IMR-90 (cell line): ENCODE measurements at regions not wholly inside any gene's neighbourhood (a gene's known extent, or its start where the extent isn't known, plus 50 kb on each side); places are given as distances from the start of the nearest gene placed in this dataset.

Source experiments
- ATAC-seq: fragments of 200-7000 bp; cut with Tn5 transposase; 2 replicates; pipeline ENCODE4 v1.9.1; 2020; ENCODE audit warnings: low read depth, mild to moderate bottlenecking, moderate library complexity
- BruUV-seq: library from RNA; stranded (reverse); fragments of 400-500 nt; replicated peaks from 2 replicates; lab custom pipeline; 2021; lab: Mats Ljungman, UMichigan
- CTCF ChIA-PET: fragments of 300-600 bp; formaldehyde crosslinking; extraction: SDS; loops from one replicate; lab custom pipeline; 2021; ENCODE audit warnings: antibody characterized with exemption; lab: Yijun Ruan, JAX
- POLR2A ChIA-PET: fragments of 300-600 bp; sonication (Branson Sonifier 250); formaldehyde crosslinking; loops from one replicate; lab custom pipeline; 2022; ENCODE audit warnings: antibody characterized with exemption; ENCODE audit not compliant: unreplicated experiment; lab: Charles Lee
- DNase-seq: peaks from one replicate; pipeline ENCODE4 v3.0.0; 2013
- H2AFZ ChIP-seq: replicated peaks from 2 replicates; pipeline ENCODE3; 2013; ENCODE audit warnings: low read length, mild to moderate bottlenecking; ENCODE audit not compliant: poor library complexity
- H2AK5ac ChIP-seq: 2 replicates; pipeline ENCODE4 v1.6.1; 2013; ENCODE audit warnings: low read depth, low read length, inconsistent platforms
- H2AK9ac ChIP-seq: replicated peaks from 2 replicates; pipeline ENCODE3; 2013; ENCODE audit warnings: mild to moderate bottlenecking, low read depth, low read length, moderate library complexity; ENCODE audit not compliant: poor library complexity
- H2BK120ac ChIP-seq: 2 replicates; pipeline ENCODE4 v1.6.1; 2013; ENCODE audit warnings: low read depth, low read length, inconsistent platforms
- H2BK15ac ChIP-seq: 3 replicates; pipeline ENCODE4 v1.6.1; 2013; ENCODE audit warnings: low read depth, low read length, inconsistent platforms
- H2BK20ac ChIP-seq: 2 replicates; pipeline ENCODE4 v1.6.1; 2013; ENCODE audit warnings: low read depth, mild to moderate bottlenecking, inconsistent platforms, low read length, moderate library complexity
- H2BK5ac ChIP-seq: 2 replicates; pipeline ENCODE4 v1.6.1; 2013; ENCODE audit warnings: mild to moderate bottlenecking, low read depth, low read length, inconsistent platforms; ENCODE audit not compliant: poor library complexity, severe bottlenecking
- H3K14ac ChIP-seq: replicated peaks from 2 replicates; pipeline ENCODE4 v1.6.1; 2013; ENCODE audit warnings: low read depth, low read length, inconsistent platforms
- H3K18ac ChIP-seq: 2 replicates; pipeline ENCODE4 v1.6.1; 2013; ENCODE audit warnings: low read depth, low read length, control low read depth
- H3K23ac ChIP-seq: 2 replicates; pipeline ENCODE4 v1.6.1; 2013; ENCODE audit warnings: low read depth, low read length, inconsistent platforms
- H3K27ac ChIP-seq: 2 replicates; pipeline ENCODE4 v1.5.1; 2013; ENCODE audit warnings: mild to moderate bottlenecking, control low read depth, low read length; ENCODE audit not compliant: insufficient read depth
- H3K27me3 ChIP-seq: 2 replicates; pipeline ENCODE4 v1.6.1; 2013; ENCODE audit warnings: low read length; ENCODE audit not compliant: control insufficient read depth, insufficient read depth
- H3K36me3 ChIP-seq: 2 replicates; pipeline ENCODE4 v1.6.1; 2013; ENCODE audit warnings: low read length, mixed read lengths; ENCODE audit not compliant: control insufficient read depth, insufficient read depth
- H3K4ac ChIP-seq: 2 replicates; pipeline ENCODE4 v1.6.1; 2013; ENCODE audit warnings: low read depth, low read length, inconsistent platforms
- H3K4me1 ChIP-seq: 2 replicates; pipeline ENCODE4 v1.6.1; 2013; ENCODE audit warnings: low read length, mixed read lengths; ENCODE audit not compliant: control insufficient read depth, insufficient read depth
- H3K4me2 ChIP-seq: 2 replicates; pipeline ENCODE4 v1.6.1; 2013; ENCODE audit warnings: low read depth, mild to moderate bottlenecking, control low read depth, low read length, moderate library complexity
- H3K4me3 ChIP-seq: 2 replicates; pipeline ENCODE4 v1.5.1; 2013; ENCODE audit warnings: low read depth, mild to moderate bottlenecking, control low read depth, low read length, moderate library complexity; ENCODE audit not compliant: insufficient read depth
- H3K56ac ChIP-seq: 2 replicates; pipeline ENCODE4 v1.6.1; 2013; ENCODE audit warnings: low read length, inconsistent platforms; ENCODE audit not compliant: insufficient read depth; ENCODE audit errors: extremely low read depth
- H3K79me1 ChIP-seq, 2 experiments: 2 replicates each; pipeline ENCODE4 v1.6.1; 2013; ENCODE audit warnings: low read length in 2 of 2, inconsistent platforms in 1 of 2, low read depth in 1 of 2
- H3K9ac ChIP-seq: 2 replicates; pipeline ENCODE4 v1.6.1; 2013; ENCODE audit warnings: low read depth, low read length, control low read depth
- H3K9me1 ChIP-seq: 2 replicates; pipeline ENCODE4 v1.6.1; 2013; ENCODE audit warnings: low read length, inconsistent platforms; ENCODE audit not compliant: insufficient read depth
- H3K9me3 ChIP-seq: 2 replicates; pipeline ENCODE4 v1.6.1; 2013; ENCODE audit warnings: low read length; ENCODE audit not compliant: control insufficient read depth, insufficient read depth
- H4K20me1 ChIP-seq: 2 replicates; pipeline ENCODE4 v1.6.1; 2013; ENCODE audit warnings: low read length, inconsistent platforms; ENCODE audit not compliant: insufficient read depth
- H4K5ac ChIP-seq: 2 replicates; pipeline ENCODE4 v1.6.1; 2013; ENCODE audit warnings: mild to moderate bottlenecking, low read depth, low read length, control low read depth
- H4K8ac ChIP-seq, 2 experiments: 2 replicates each; pipeline ENCODE4 v1.6.1; 2013; ENCODE audit warnings: low read depth in 2 of 2, low read length in 2 of 2, control low read depth in 1 of 2, inconsistent platforms in 1 of 2
- H4K91ac ChIP-seq: 2 replicates; pipeline ENCODE4 v1.6.1; 2013; ENCODE audit warnings: low read depth, low read length, inconsistent platforms; ENCODE audit not compliant: insufficient read depth
- BHLHE40 ChIP-seq: fragments of 150-350 bp; IDR thresholded peaks from 2 replicates; pipeline ENCODE4 v1.6.1; 2016; ENCODE audit warnings: mild to moderate bottlenecking, low read depth, low read length
- CTCF ChIP-seq: conservative IDR thresholded peaks from 2 replicates; pipeline ENCODE4 v1.5.1; 2012; ENCODE audit warnings: mild to moderate bottlenecking, low read depth, low read length, improper control_type of control experiment
- FOS ChIP-seq: fragments of 150-350 bp; IDR thresholded peaks from 2 replicates; pipeline ENCODE4 v1.6.1; 2016; ENCODE audit warnings: low read depth, low read length
- MAFK ChIP-seq: IDR thresholded peaks from 2 replicates; pipeline ENCODE4 v1.6.1; 2012; ENCODE audit warnings: low read depth, low read length, improper control_type of control experiment
- MAZ ChIP-seq: IDR thresholded peaks from 2 replicates; pipeline ENCODE4 v1.6.1; 2012; ENCODE audit warnings: low read depth, mild to moderate bottlenecking, low read length, improper control_type of control experiment, moderate library complexity, borderline replicate concordance
- MXI1 ChIP-seq: IDR thresholded peaks from 2 replicates; pipeline ENCODE4 v1.6.1; 2012; ENCODE audit warnings: low read depth, mild to moderate bottlenecking, low read length, moderate library complexity, borderline replicate concordance
- NFE2L2 ChIP-seq: fragments of 150-350 bp; IDR thresholded peaks from 2 replicates; pipeline ENCODE4 v1.6.1; 2016; ENCODE audit warnings: low read depth, mild to moderate bottlenecking, low read length
- POLR2A ChIP-seq: IDR thresholded peaks from 2 replicates; pipeline ENCODE4 v1.6.1; 2012; ENCODE audit warnings: mild to moderate bottlenecking, low read depth, low read length
- RAD21 ChIP-seq: IDR thresholded peaks from 2 replicates; pipeline ENCODE4 v1.6.1; 2012; ENCODE audit warnings: low read length, improper control_type of control experiment
- RFX5 ChIP-seq: IDR thresholded peaks from 2 replicates; pipeline ENCODE4 v1.8.0; 2012; ENCODE audit warnings: low read depth, mild to moderate bottlenecking, low read length, moderate library complexity
- SMC3 ChIP-seq: fragments of 150-350 bp; IDR thresholded peaks from 2 replicates; pipeline ENCODE4 v1.6.1; 2016; ENCODE audit warnings: low read depth, mild to moderate bottlenecking, antibody characterized with exemption, low read length, moderate library complexity
- USF2 ChIP-seq: fragments of 150-350 bp; IDR thresholded peaks from 2 replicates; pipeline ENCODE4 v1.6.1; 2017; ENCODE audit warnings: mild to moderate bottlenecking, antibody characterized with exemption, low read length, low read depth
- WGBS, 2 experiments: methylation state at CpG; one replicate each; pipeline versions ENCODE4 v1.1.5 to v1.1.7; 2013; ENCODE audit warnings: missing lambda C conversion rate in 2 of 2; ENCODE audit not compliant: insufficient read length in 1 of 2; ENCODE audit errors: extremely low coverage in 2 of 2; 5-methylcytosine and 5-hydroxymethylcytosine counted together
- dilution Hi-C: fragments of 300-500 bp; cut with HindIII; formaldehyde crosslinking; loops from one replicate; pipeline ENCODE4 v1.14.3; 2018; ENCODE audit warnings: low sequenced_read_pairs; ENCODE audit not compliant: unreplicated experiment
- in situ Hi-C: fragments of 300-500 bp; cut with MboI; formaldehyde crosslinking; loops from 3 replicates; pipeline ENCODE4 v1.14.3; 2019; ENCODE audit warnings: low sequenced_read_pairs, inconsistent platforms, mixed read lengths
- intact Hi-C: fragments of 100-400 bp; cut with micrococcal nuclease; formaldehyde crosslinking; loops from 2 replicates; pipeline ENCODE4 v1.10.0; 2022

DNA sequence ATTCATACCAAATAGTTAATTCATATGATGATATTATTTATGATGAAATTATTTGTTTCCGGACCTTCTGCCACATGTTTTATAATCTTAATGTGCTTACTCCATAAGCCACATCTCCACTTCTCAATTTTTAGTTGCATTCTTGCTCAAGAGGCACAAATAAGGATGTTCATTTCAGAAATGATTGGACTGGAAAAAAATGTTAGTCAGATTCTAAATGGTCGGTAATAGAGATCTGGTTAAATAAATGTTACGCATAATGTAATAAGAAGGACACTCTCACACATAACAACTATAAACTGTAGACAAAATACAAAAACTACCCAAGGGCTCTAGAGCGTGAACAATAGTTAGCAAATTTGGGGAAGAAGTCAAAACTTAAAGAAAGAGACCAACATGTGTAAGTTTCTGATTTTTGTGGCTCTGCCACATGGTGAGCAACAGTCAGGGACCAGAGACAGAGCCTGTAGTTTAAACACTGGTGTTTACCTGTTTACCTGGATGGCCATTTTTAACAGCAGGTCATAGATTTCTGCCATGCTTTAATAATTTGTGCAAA lies 554.3 kb upstream of the CLINT1 start:
- Histone ChIP-seq H2BK120ac (no peak overlapping the region), H3K4me2 (no peak overlapping the region), H3K9ac (no peak overlapping the region), H3K14ac (no peak overlapping the region), H3K4me1 (peaks cover 6% of the 10 kb centered on the region), H4K8ac (no peak overlapping the region), H2AK5ac (no peak overlapping the region), H3K9me3 (no peaks in the 10 kb centered on the region), H3K27ac (no peak overlapping the region), H3K79me1 (no peaks in the 10 kb centered on the region), H4K91ac (no peak overlapping the region), H3K23ac (no peak overlapping the region), H2AFZ (no peak overlapping the region), H3K4me3 (no peak overlapping the region), H4K20me1 (no peaks in the 10 kb centered on the region), H2BK5ac (no peak overlapping the region), H3K36me3 (no peaks in the 10 kb centered on the region), H4K5ac (no peak overlapping the region), H2BK15ac (no peak overlapping the region), H3K27me3 (no peaks in the 10 kb centered on the region; the same call in none of the 2 replicates), H3K18ac (no peak overlapping the region), H3K56ac (no peak overlapping the region), H2AK9ac (no peak overlapping the region), H3K9me1 (peaks cover 4% of the 10 kb centered on the region; the same call in 1 of the 2 replicates), H2BK20ac (no peak overlapping the region), H3K4ac (no peak overlapping the region)
- ATAC-seq (no peak), DNase-seq (no peak)
- intact Hi-C loops (no loop called here), dilution Hi-C loops (no loop called here), in situ Hi-C loops (no loop called here)
- POLR2A ChIA-PET = no interaction called here
- no peak for TF ChIP-seq MAFK
- TF ChIP-seq RFX5 = no peak
- no peak for TF ChIP-seq POLR2A
- TF ChIP-seq RAD21 = no peak
- no peak for TF ChIP-seq MXI1
- TF ChIP-seq FOS = no peak
- TF ChIP-seq NFE2L2 = no peak
- no peak for TF ChIP-seq BHLHE40
- TF ChIP-seq CTCF = no peak
- no peak for TF ChIP-seq USF2
- no peak for TF ChIP-seq SMC3
- TF ChIP-seq MAZ = no peak
- no TSS peak for BruUV-seq
- CTCF ChIA-PET = no interaction called here
- 80% methylated on average over 1 of the region's 4 CpGs; no CpG with 5 or more reads in 1 of the 2 experiments for WGBS, 2 experiments
